HCT116 (cell line): ENCODE measurements at regions not wholly inside any gene's neighbourhood (a gene's known extent, or its start where the extent isn't known, plus 50 kb on each side); places are given as distances from the start of the nearest gene placed in this dataset.

ENCODE experiments used
- ATAC-seq: fragments of 200-7000 bp; cut with Tn5 transposase; 2 replicates; pipeline ENCODE4 v1.9.1; 2020; ENCODE audit warnings: mild to moderate bottlenecking, moderate library complexity
- BruUV-seq: library from RNA; stranded (reverse); fragments of 400-500 nt; replicated peaks from 2 replicates; lab custom pipeline; 2021; lab: Mats Ljungman, UMichigan
- CTCF ChIA-PET: fragments of 300-600 bp; sonication (Branson Sonifier 250); formaldehyde crosslinking; loops from one replicate; lab custom pipeline; 2021; ENCODE audit warnings: antibody characterized with exemption; lab: Charles Lee
- POLR2A ChIA-PET: fragments of 300-600, 350-600 bp; sonication (Branson Sonifier 250); formaldehyde crosslinking; loops from one replicate; lab custom pipeline; 2021; ENCODE audit warnings: antibody characterized with exemption; lab: Charles Lee
- RAD21 ChIA-PET, 2 experiments: fragments of 300-600 bp; sonication (Branson Sonifier 250); formaldehyde crosslinking; loops; one replicate each; lab custom pipeline; 2023; ENCODE audit warnings: low total read pairs in 2 of 2; ENCODE audit not compliant: uncharacterized antibody in 2 of 2, unreplicated experiment in 2 of 2, low non-redundant PET in 1 of 2; lab: Charles Lee
- DNase-seq: peaks from one replicate; pipeline ENCODE4 v3.0.0-alpha.2; 2010; ENCODE audit warnings: low read depth, low spot score
- H2AFZ ChIP-seq: fragments of 200-600 bp; shearing (Covaris generic), sonication (generic); 2 replicates; pipeline ENCODE4 v1.6.1; 2017; ENCODE audit warnings: low read depth, mixed run types, mixed read lengths, antibody characterized with exemption, low read length; ENCODE audit not compliant: poor library complexity, severe bottlenecking
- H3K27ac ChIP-seq: 2 replicates; pipeline ENCODE4 v1.5.1; 2012; ENCODE audit warnings: low read depth, low read length
- H3K27me3 ChIP-seq: fragments of 200-600 bp; sonication (generic); 2 replicates; pipeline ENCODE4 v1.6.1; 2016; ENCODE audit warnings: mixed run types, low read length, mixed read lengths; ENCODE audit not compliant: insufficient read depth
- H3K36me3 ChIP-seq, 2 experiments: fragments of 200-500 bp in 1 of 2; fragments of 200-600 bp in 1 of 2; sonication (Bioruptor generic) in 1 of 2; sonication (generic) in 1 of 2; 2 replicates each; pipeline versions ENCODE4 v1.5.1 to v1.6.1; 2014 to 2016; ENCODE audit warnings: low read length in 2 of 2, inconsistent platforms in 1 of 2, mixed read lengths in 1 of 2, mixed run types in 1 of 2; ENCODE audit not compliant: insufficient read depth in 2 of 2, control insufficient read depth in 1 of 2
- H3K4me1 ChIP-seq, 2 experiments: fragments of 200-600 bp in 1 of 2; sonication (generic) in 1 of 2; 2 replicates each; pipeline versions ENCODE4 v1.5.1 to v1.6.1; 2012 to 2017; ENCODE audit warnings: low read length in 2 of 2, inconsistent platforms in 1 of 2, mild to moderate bottlenecking in 1 of 2, mixed read lengths in 1 of 2, mixed run types in 1 of 2, moderate library complexity in 1 of 2; ENCODE audit not compliant: insufficient read depth in 2 of 2, control insufficient read depth in 1 of 2
- H3K4me2 ChIP-seq: fragments of 200-600 bp; sonication (generic); 2 replicates; pipeline ENCODE4 v1.6.1; 2017; ENCODE audit warnings: mixed run types, low read length, mixed read lengths
- H3K4me3 ChIP-seq, 2 experiments: fragments of 200-600 bp in 1 of 2; sonication (generic) in 1 of 2; replicated peaks in 1 of 2; 2 replicates each; pipeline ENCODE4 v1.5.1; 2011 to 2016; ENCODE audit warnings: low read length in 2 of 2, control low read depth in 1 of 2, low read depth in 1 of 2, mild to moderate bottlenecking in 1 of 2, mixed read lengths in 1 of 2, mixed run types in 1 of 2
- H3K79me2 ChIP-seq: fragments of 200-600 bp; sonication (generic); 2 replicates; pipeline ENCODE4 v1.6.1; 2017; ENCODE audit warnings: mild to moderate bottlenecking, mixed run types, low read length, moderate library complexity, mixed read lengths; ENCODE audit not compliant: insufficient read depth
- H3K9ac ChIP-seq: fragments of 200-600 bp; sonication (generic); 2 replicates; pipeline ENCODE4 v1.6.1; 2016; ENCODE audit warnings: low read length, mixed read lengths
- H3K9me2 ChIP-seq: fragments of 200-600 bp; sonication (generic), shearing (Covaris generic); 2 replicates; pipeline ENCODE4 v1.6.1; 2017; ENCODE audit warnings: mixed run types, mild to moderate bottlenecking, moderate library complexity; ENCODE audit not compliant: insufficient read depth
- H3K9me3 ChIP-seq, 2 experiments: fragments of 200-500 bp in 1 of 2; fragments of 200-600 bp in 1 of 2; sonication (Bioruptor generic) in 1 of 2; sonication (generic) in 1 of 2; 2 replicates each; pipeline ENCODE4 v1.6.1; 2014 to 2017; ENCODE audit warnings: low read length in 2 of 2, mixed read lengths in 2 of 2, inconsistent platforms in 1 of 2, low read depth in 1 of 2, mild to moderate bottlenecking in 1 of 2, mixed run types in 1 of 2, moderate library complexity in 1 of 2; ENCODE audit not compliant: control insufficient read depth in 1 of 2, insufficient read depth in 1 of 2
- H4K20me1 ChIP-seq: fragments of 200-600 bp; sonication (generic), shearing (Covaris generic); 2 replicates; pipeline ENCODE4 v1.6.1; 2017; ENCODE audit warnings: mixed run types, mild to moderate bottlenecking, moderate library complexity; ENCODE audit not compliant: insufficient read depth
- ATF3 ChIP-seq: IDR thresholded peaks from 2 replicates; pipeline ENCODE4 v1.6.1; 2012
- CBX3 ChIP-seq: IDR thresholded peaks from 2 replicates; pipeline ENCODE4 v1.6.1; 2012; ENCODE audit warnings: low read depth
- CTCF ChIP-seq, 3 experiments: fragments of 200-600 bp in 1 of 3; sonication (generic) in 1 of 3; IDR thresholded peaks in 2 of 3; conservative IDR thresholded peaks in 1 of 3; 2 replicates each; pipeline ENCODE4 v1.5.1; 2012 to 2017; ENCODE audit warnings: low read depth in 2 of 3, low read length in 2 of 3, antibody characterized with exemption in 1 of 3, borderline replicate concordance in 1 of 3, control low read depth in 1 of 3, mild to moderate bottlenecking in 1 of 3, mixed read lengths in 1 of 3, mixed run types in 1 of 3, moderate library complexity in 1 of 3; ENCODE audit not compliant: insufficient read depth in 1 of 3
- EGR1 ChIP-seq: IDR thresholded peaks from 2 replicates; pipeline ENCODE4 v1.6.1; 2012; ENCODE audit warnings: low read depth
- ELF1 ChIP-seq: IDR thresholded peaks from 2 replicates; pipeline ENCODE4 v1.6.1; 2012; ENCODE audit warnings: low read depth, borderline replicate concordance
- EZH2phosphoT487 ChIP-seq: fragments of 200-600 bp; IDR thresholded peaks from 2 replicates; pipeline ENCODE4 v1.6.1; 2018; ENCODE audit warnings: antibody characterized with exemption, borderline replicate concordance
- FOSL1 ChIP-seq: IDR thresholded peaks from 2 replicates; pipeline ENCODE4 v1.6.1; 2012; ENCODE audit warnings: low read depth
- MAX ChIP-seq: IDR thresholded peaks from 2 replicates; pipeline ENCODE4 v1.6.1; 2012
- POLR2A ChIP-seq: IDR thresholded peaks from 2 replicates; pipeline ENCODE4 v1.7.0; 2011; ENCODE audit warnings: borderline replicate concordance; ENCODE audit not compliant: insufficient read depth, insufficient read length; ENCODE audit errors: extremely low read depth
- POLR2AphosphoS5 ChIP-seq: IDR thresholded peaks from 2 replicates; pipeline ENCODE4 v1.6.1; 2011; ENCODE audit warnings: mild to moderate bottlenecking, low read depth, low read length, moderate library complexity
- REST ChIP-seq: IDR thresholded peaks from 2 replicates; pipeline ENCODE4 v1.6.1; 2012; ENCODE audit warnings: low read depth
- SIN3A ChIP-seq: IDR thresholded peaks from 2 replicates; pipeline ENCODE4 v1.6.1; 2012; ENCODE audit warnings: low read depth
- TCF7L2 ChIP-seq: IDR thresholded peaks from 2 replicates; pipeline ENCODE4 v1.7.0; 2011; ENCODE audit warnings: borderline replicate concordance, inconsistent platforms; ENCODE audit not compliant: insufficient read depth, insufficient read length; ENCODE audit errors: extremely low read depth
- YY1 ChIP-seq: IDR thresholded peaks from 2 replicates; pipeline ENCODE4 v1.6.1; 2011; ENCODE audit warnings: low read length, low read depth, moderate library complexity, mild to moderate bottlenecking; ENCODE audit not compliant: insufficient replicate concordance; ENCODE audit errors: extremely low read depth
- ZFX ChIP-seq: fragments of 450-650 bp; IDR thresholded peaks from 2 replicates; pipeline ENCODE4 v1.6.1; 2017
- ZNF274 ChIP-seq: fragments of 200-500 bp; sonication (Bioruptor generic); IDR thresholded peaks from 2 replicates; pipeline ENCODE4 v1.6.1; 2014; ENCODE audit warnings: mild to moderate bottlenecking, low read depth, low read length, inconsistent platforms
- intact Hi-C: fragments of 100-400 bp; cut with micrococcal nuclease; formaldehyde crosslinking; loops from 2 replicates; pipeline ENCODE4 v1.10.0; 2022

GRCh38 chr18:65352186-65352585 is 398.6 kb upstream of the CDH7 start:
- no peaks in the 10 kb centered on the region for H3K4me1 ChIP-seq
- TF ChIP-seq POLR2A (no peak), ATF3 (no peak), ZNF274 (no peak), SIN3A (no peak), EZH2phosphoT487 (no peak), YY1 (no peak), POLR2AphosphoS5 (no peak), ELF1 (no peak), FOSL1 (no peak), CBX3 (no peak), MAX (no peak), TCF7L2 (no peak), ZFX (no peak), REST (no peak), CTCF (IDR thresholded peaks at IDR 0.05 in 2 of 3, conservative IDR thresholded peaks at IDR 0.05 in 1 of 3; ENCODE audit: borderline replicate concordance in 1 of 3, insufficient read depth in 1 of 3, low read depth in 2 of 3, low read length in 2 of 3) (no peak), EGR1 (no peak)
- POLR2A ChIA-PET: no interaction called here
- H4K20me1 ChIP-seq: no peaks in the 10 kb centered on the region
- no peak overlapping the region for H3K4me3 ChIP-seq
- H3K9me2 ChIP-seq: no peaks in the 10 kb centered on the region
- CTCF ChIA-PET: no interaction called here
- no peaks in the 10 kb centered on the region for H3K27me3 ChIP-seq
- H3K4me2 ChIP-seq: no peak overlapping the region
- BruUV-seq: no TSS peak
- H3K27ac ChIP-seq: no peak overlapping the region
- peaks cover 4 to 18% of the 10 kb centered on the region in 2 experiments; a peak in 3 of 4 replicates for H3K9me3 ChIP-seq
- H3K36me3 ChIP-seq: no peaks in the 10 kb centered on the region
- ATAC-seq: no peak
- no peak overlapping the region for H2AFZ ChIP-seq
- intact Hi-C loops: no loop called here
- RAD21 ChIA-PET: no interaction called here
- no peak overlapping the region for H3K9ac ChIP-seq
- H3K79me2 ChIP-seq: no peaks in the 10 kb centered on the region
- no peak for DNase-seq
